ENCODE measurements at regions not wholly inside any gene's neighbourhood (a gene's known extent, or its start where the extent isn't known, plus 50 kb on each side); places are given as distances from the start of the nearest gene placed in this dataset.
A peak's percentile ranks its signal among the peaks of the same experiment; 100 is the strongest.
"Not testable (repeated sequence)": the region's sequence is repeated elsewhere in the genome, so short reads cannot be mapped to it uniquely, and the experiment has no call there.

- no peak for DNase-seq (ENCODE audit: low read depth in 2 of 2)
Measured at GRCh38 chr5:56426693-56427092, 193.6 kb upstream of the ANKRD55 start.

- DNase-seq (ENCODE audit: low read depth in 2 of 2): no peak
Measured at GRCh38 chr5:56422076-56422762, 189.1 kb upstream of the ANKRD55 start.

GRCh38 chr5:56421246-56422075 lies 188.3 kb upstream of the ANKRD55 start:
- no peak for DNase-seq (ENCODE audit: low read depth in 2 of 2)

GRCh38 chr5:56420323-56420722 lies 187.2 kb upstream of the ANKRD55 start:
- DNase-seq (ENCODE audit: low read depth in 2 of 2): no peak

GRCh38 chr5:56419667-56420066 lies 186.5 kb upstream of the ANKRD55 start:
- no peak for DNase-seq (ENCODE audit: low read depth in 2 of 2)

GRCh38 chr5:56415356-56415765 lies 182.2 kb upstream of the ANKRD55 start:
- peak in 1 of 2 donors; percentile 3 for DNase-seq (ENCODE audit: low read depth in 2 of 2)

- no peak for DNase-seq (ENCODE audit: low read depth in 2 of 2)
Measured at GRCh38 chr5:56414066-56414465, 180.9 kb upstream of the ANKRD55 start.

GRCh38 chr5:56413546-56413945 lies 180.4 kb upstream of the ANKRD55 start:
- no peak for DNase-seq (ENCODE audit: low read depth in 2 of 2)

GRCh38 chr5:56412601-56413379 lies 179.7 kb upstream of the ANKRD55 start:
- DNase-seq (ENCODE audit: low read depth in 2 of 2): no peak

GRCh38 chr5:56410696-56411095 lies 177.6 kb upstream of the ANKRD55 start:
- no peak for DNase-seq (ENCODE audit: low read depth in 2 of 2)

GRCh38 chr5:56409331-56410190 lies 176.4 kb upstream of the ANKRD55 start:
- peak in 1 of 2 donors; percentile 53 for DNase-seq (ENCODE audit: low read depth in 2 of 2)

GRCh38 chr5:56406838-56407237 lies 173.7 kb upstream of the ANKRD55 start:
- no peak for DNase-seq (ENCODE audit: low read depth in 2 of 2)

- no peak for DNase-seq (ENCODE audit: low read depth in 2 of 2)
Measured at GRCh38 chr5:56406221-56406620, 173.1 kb upstream of the ANKRD55 start.

GRCh38 chr5:56405116-56405908 lies 172.2 kb upstream of the ANKRD55 start:
- DNase-seq (ENCODE audit: low read depth in 2 of 2): no peak

GRCh38 chr5:56402266-56403220 lies 169.4 kb upstream of the ANKRD55 start:
- no peak for DNase-seq (ENCODE audit: low read depth in 2 of 2)

- not testable (repeated sequence) for DNase-seq (ENCODE audit: low read depth in 2 of 2)
Measured at GRCh38 chr5:56397796-56398195, 164.7 kb upstream of the ANKRD55 start.

- DNase-seq (ENCODE audit: low read depth in 2 of 2): no peak
Measured at GRCh38 chr5:56396634-56397033, 163.5 kb upstream of the ANKRD55 start.

GRCh38 chr5:56389261-56389660 lies 156.1 kb upstream of the ANKRD55 start:
- DNase-seq (ENCODE audit: low read depth in 2 of 2): no peak
